GM20000 (cell line): ENCODE measurements at regions not wholly inside any gene's neighbourhood (a gene's known extent, or its start where the extent isn't known, plus 50 kb on each side); places are given as distances from the start of the nearest gene placed in this dataset.
"Not testable (repeated sequence)": the region's sequence is repeated elsewhere in the genome, so short reads cannot be mapped to it uniquely, and the experiment has no call there.

Experiments used
- DNase-seq: peaks from one replicate; pipeline ENCODE4 v3.0.0; 2012; ENCODE audit warnings: low spot score
- CTCF ChIP-seq: IDR thresholded peaks from 2 replicates; pipeline ENCODE4 v1.5.1; 2012; ENCODE audit warnings: mild to moderate bottlenecking, control low read depth; ENCODE audit errors: extremely low read depth, missing control alignments

GRCh38 chr2:228581731-228582130 is 400.2 kb upstream of the SPHKAP start:
- TF ChIP-seq CTCF: no peak
- DNase-seq: no peak

DNA sequence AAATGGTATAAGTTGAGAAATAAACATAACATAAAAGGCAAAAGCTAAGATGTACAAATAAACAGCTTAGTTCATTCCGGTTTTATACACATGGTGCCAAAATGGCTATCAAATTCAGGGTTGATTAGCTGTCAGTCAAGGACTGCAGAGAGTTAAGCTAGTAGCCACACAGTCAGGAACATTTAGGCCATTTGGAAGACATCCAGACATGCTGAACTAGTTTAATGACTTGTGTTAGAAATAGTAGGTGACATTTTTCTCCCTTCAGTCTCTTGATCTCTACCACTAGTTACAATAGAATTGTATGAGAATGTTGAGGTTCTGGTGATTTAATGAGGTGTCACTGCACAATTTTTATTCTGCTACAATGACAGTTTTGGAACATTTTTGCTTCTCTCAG is 394.4 kb upstream of the SPHKAP start:
- TF ChIP-seq CTCF: no peak
- no peak for DNase-seq

GRCh38 chr2:228568275-228568674 is 386.8 kb upstream of the SPHKAP start:
- DNase-seq: not testable (repeated sequence)

DNA sequence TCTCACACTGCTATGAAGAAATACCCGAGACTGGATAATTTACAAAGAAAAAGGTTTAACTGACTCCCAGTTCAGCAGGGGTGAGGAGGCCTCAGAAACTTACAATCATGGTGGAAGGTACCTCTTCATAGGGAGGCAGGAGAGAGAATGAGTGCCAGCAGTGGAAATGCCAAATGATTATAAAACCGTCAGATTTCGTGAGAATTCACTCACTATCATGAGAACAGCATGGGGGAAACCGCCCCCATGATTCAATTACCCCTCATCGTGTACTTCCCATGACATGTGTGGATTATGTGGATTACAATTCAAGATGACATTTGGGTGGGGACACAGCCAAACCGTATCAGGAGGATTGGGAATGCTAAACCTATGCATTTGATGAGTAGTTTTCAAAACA is 380.3 kb upstream of the SPHKAP start:
- DNase-seq: no peak
- no peak for TF ChIP-seq CTCF

- TF ChIP-seq CTCF: no peak
- no peak for DNase-seq
Observed at GRCh38 chr2:228559774-228560415, 378.4 kb upstream of the SPHKAP start.

DNA sequence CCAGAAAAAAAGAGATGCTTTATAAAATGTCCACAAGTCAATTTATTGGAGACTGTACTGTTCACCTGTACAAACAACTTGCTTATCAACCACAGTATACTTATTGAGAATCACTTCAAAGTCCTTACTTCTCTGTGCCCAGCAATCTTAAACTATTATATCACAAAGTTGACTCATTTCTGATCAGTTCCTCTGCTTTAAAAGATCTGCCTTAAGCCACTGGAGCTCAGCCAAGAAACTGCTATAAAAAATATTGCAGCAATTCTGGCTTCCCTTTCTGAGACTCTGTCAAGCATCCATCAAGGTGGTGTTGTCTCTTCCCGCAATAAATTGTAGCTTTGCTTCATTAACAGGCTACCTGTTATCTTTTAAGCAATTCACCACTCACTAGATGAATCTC is 375.2 kb upstream of the SPHKAP start:
- DNase-seq: no peak
- TF ChIP-seq CTCF: no peak

DNA sequence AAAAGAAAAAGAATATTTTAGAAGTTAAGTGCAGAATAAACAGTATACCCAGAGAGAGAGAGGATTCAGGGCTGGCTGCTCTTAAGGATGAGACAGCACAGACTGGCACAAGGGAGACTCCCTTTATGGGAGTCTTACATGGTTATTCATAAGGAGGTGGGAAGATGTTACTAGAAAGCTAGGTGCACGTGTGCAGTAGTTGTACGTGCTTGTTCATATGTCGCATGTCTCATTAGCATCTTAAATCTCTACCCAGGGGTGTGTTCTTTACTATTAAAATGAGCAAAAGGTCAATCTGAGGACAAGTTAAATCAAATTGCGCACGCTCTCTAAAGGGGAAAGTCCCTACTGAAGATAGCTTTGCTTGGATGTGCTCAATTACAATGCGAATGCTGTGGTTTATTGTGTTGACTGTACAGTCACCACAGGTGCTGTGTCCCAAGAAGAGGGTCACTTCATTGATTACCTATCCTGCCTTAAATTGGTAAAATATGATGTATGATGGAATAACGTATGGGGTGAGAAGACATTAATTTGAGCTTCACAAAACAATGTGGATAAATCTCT is 368.0 kb upstream of the SPHKAP start:
- no peak for TF ChIP-seq CTCF
- no peak for DNase-seq

- no peak for TF ChIP-seq CTCF
Observed at GRCh38 chr2:228548230-228548629, 366.7 kb upstream of the SPHKAP start.

More at GRCh38 chr2:228548230-228548629, 366.7 kb upstream of the SPHKAP start:
- no peak for DNase-seq
